Panc1 (cell line): ENCODE measurements at regions not wholly inside any gene's neighbourhood (a gene's known extent, or its start where the extent isn't known, plus 50 kb on each side); places are given as distances from the start of the nearest gene placed in this dataset.

ENCODE experiments used
- ATAC-seq: fragments of 200-7000 bp; cut with Tn5 transposase; 2 replicates; pipeline ENCODE4 v1.9.1; 2020; ENCODE audit warnings: mild to moderate bottlenecking, moderate library complexity
- BruUV-seq: library from RNA; stranded (reverse); fragments of 400-500 nt; replicated peaks from 2 replicates; lab custom pipeline; 2021; lab: Mats Ljungman, UMichigan
- CTCF ChIA-PET: fragments of 300-600 bp; sonication (Branson Sonifier 250); formaldehyde crosslinking; loops from one replicate; lab custom pipeline; 2022; ENCODE audit warnings: antibody characterized with exemption; lab: Charles Lee
- POLR2A ChIA-PET: fragments of 300-600 bp; sonication (Branson Sonifier 250); formaldehyde crosslinking; loops from one replicate; lab custom pipeline; 2022; ENCODE audit warnings: antibody characterized with exemption; lab: Charles Lee
- DNase-seq: peaks from one replicate; pipeline ENCODE4 v3.0.0-alpha.2; 2010; ENCODE audit warnings: low read depth, low spot score
- H3K27ac ChIP-seq: 2 replicates; pipeline ENCODE4 v1.5.1; 2011; ENCODE audit warnings: mild to moderate bottlenecking, low read length, inconsistent platforms
- H3K27me3 ChIP-seq: fragments of 200-500 bp; sonication (Bioruptor generic); 2 replicates; pipeline ENCODE4 v1.6.0; 2014; ENCODE audit warnings: low read length, inconsistent platforms; ENCODE audit not compliant: control insufficient read depth, insufficient read depth
- H3K36me3 ChIP-seq: fragments of 200-500 bp; sonication (Bioruptor generic); 2 replicates; pipeline ENCODE4 v1.5.1; 2014; ENCODE audit warnings: inconsistent platforms, mild to moderate bottlenecking, low read length, moderate library complexity; ENCODE audit not compliant: control insufficient read depth, insufficient read depth
- H3K4me1 ChIP-seq: 2 replicates; pipeline ENCODE4 v1.5.1; 2011; ENCODE audit warnings: inconsistent platforms, mild to moderate bottlenecking, low read length, moderate library complexity; ENCODE audit not compliant: control insufficient read depth, insufficient read depth
- H3K4me3 ChIP-seq, 2 experiments: 2 replicates each; pipeline ENCODE4 v1.5.1; 2011 to 2012; ENCODE audit warnings: low read depth in 2 of 2, low read length in 2 of 2, mild to moderate bottlenecking in 2 of 2, inconsistent platforms in 1 of 2, moderate library complexity in 1 of 2
- H3K9me3 ChIP-seq: fragments of 200-500 bp; sonication (Bioruptor generic); 2 replicates; pipeline ENCODE4 v1.5.1; 2014; ENCODE audit warnings: low read depth, mild to moderate bottlenecking, inconsistent platforms, low read length, moderate library complexity; ENCODE audit not compliant: control insufficient read depth, insufficient read depth
- POLR2AphosphoS5 ChIP-seq: IDR thresholded peaks from 2 replicates; pipeline ENCODE4 v1.6.1; 2012; ENCODE audit warnings: mild to moderate bottlenecking, low read depth, low read length, moderate library complexity
- SIN3A ChIP-seq: IDR thresholded peaks from 2 replicates; pipeline ENCODE4 v1.6.1; 2012; ENCODE audit warnings: low read depth, mild to moderate bottlenecking, low read length, moderate library complexity, borderline replicate concordance; ENCODE audit not compliant: insufficient read depth
- TCF7L2 ChIP-seq: IDR thresholded peaks from 2 replicates; pipeline ENCODE4 v1.6.1; 2011; ENCODE audit warnings: mild to moderate bottlenecking, low read depth, low read length, inconsistent platforms
- in situ Hi-C: cut with HindIII; loops from 2 replicates; pipeline ENCODE4 v1.10.0; 2016; ENCODE audit warnings: low sequenced_read_pairs, low pct_unique_long_range_greater_than_20kb
- intact Hi-C: fragments of 100-400 bp; cut with micrococcal nuclease; formaldehyde crosslinking; loops from one replicate; pipeline ENCODE4 v1.10.0; 2022; ENCODE audit not compliant: unreplicated experiment
- TF ChIP-seq, protein P1 (sequence below): fragments of 450-650 bp; IDR thresholded peaks from 2 replicates; pipeline ENCODE4 v1.5.1; 2017; ENCODE audit warnings: mild to moderate bottlenecking
- TF ChIP-seq, protein P2 (sequence below), 2 experiments: IDR thresholded peaks; 2 replicates each; pipeline ENCODE4 v1.6.1; 2011 to 2012; ENCODE audit warnings: low read depth in 2 of 2, control low read depth in 1 of 2, low read length in 1 of 2, mild to moderate bottlenecking in 1 of 2, moderate library complexity in 1 of 2; ENCODE audit not compliant: insufficient read depth in 1 of 2

DNA sequence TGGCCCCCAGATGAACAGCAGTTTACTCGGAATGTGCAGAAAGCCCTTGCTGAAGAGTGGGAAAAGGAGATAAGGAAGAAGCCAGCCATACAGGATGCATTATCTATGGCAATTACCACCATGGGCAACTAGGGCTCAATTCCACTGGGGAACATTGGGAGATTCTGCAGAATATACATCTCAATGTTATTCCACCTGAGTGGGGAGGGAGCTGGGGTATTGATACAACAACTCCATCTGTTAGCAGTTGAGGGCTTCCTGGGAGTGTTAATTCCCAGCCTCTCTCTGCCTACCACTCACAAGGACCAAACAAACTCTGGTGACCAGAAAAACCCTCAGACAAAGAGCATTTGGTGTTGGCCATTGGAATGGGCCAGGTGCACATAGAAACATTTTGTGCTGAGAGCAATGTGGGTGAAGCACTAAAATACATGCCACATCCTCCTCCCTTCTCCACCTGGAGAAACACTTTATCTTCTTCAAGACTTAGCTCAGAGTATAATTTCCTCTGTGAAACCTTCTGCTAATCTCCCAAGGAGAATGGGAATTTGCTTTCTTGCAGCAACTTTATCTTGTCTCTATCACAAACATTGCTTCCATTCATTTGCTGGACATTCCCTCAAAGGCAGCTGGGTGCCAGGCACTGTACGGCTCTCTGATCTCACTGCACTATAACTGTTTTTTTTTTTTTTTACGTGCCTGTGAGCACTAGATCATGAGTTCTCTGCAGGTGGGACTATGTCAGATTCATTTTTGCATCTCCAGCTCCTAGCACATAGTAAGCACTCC lies 292.2 kb downstream of the MN1 start:
- in situ Hi-C loops = no loop called here
- DNase-seq (no peak), ATAC-seq (no peak)
- intact Hi-C loops = no loop called here
- Histone ChIP-seq H3K27ac (no peak overlapping the region), H3K27me3 (no peaks in the 10 kb centered on the region; the same call in 1 of the 2 replicates), H3K9me3 (no peaks in the 10 kb centered on the region), H3K36me3 (no peaks in the 10 kb centered on the region), H3K4me3 (no peak overlapping the region), H3K4me1 (no peaks in the 10 kb centered on the region)
- TF ChIP-seq, protein P1, sequence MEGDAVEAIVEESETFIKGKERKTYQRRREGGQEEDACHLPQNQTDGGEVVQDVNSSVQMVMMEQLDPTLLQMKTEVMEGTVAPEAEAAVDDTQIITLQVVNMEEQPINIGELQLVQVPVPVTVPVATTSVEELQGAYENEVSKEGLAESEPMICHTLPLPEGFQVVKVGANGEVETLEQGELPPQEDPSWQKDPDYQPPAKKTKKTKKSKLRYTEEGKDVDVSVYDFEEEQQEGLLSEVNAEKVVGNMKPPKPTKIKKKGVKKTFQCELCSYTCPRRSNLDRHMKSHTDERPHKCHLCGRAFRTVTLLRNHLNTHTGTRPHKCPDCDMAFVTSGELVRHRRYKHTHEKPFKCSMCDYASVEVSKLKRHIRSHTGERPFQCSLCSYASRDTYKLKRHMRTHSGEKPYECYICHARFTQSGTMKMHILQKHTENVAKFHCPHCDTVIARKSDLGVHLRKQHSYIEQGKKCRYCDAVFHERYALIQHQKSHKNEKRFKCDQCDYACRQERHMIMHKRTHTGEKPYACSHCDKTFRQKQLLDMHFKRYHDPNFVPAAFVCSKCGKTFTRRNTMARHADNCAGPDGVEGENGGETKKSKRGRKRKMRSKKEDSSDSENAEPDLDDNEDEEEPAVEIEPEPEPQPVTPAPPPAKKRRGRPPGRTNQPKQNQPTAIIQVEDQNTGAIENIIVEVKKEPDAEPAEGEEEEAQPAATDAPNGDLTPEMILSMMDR = no peak
- TF ChIP-seq POLR2AphosphoS5 (no peak), TCF7L2 (no peak), SIN3A (no peak)
- TF ChIP-seq, protein P2, sequence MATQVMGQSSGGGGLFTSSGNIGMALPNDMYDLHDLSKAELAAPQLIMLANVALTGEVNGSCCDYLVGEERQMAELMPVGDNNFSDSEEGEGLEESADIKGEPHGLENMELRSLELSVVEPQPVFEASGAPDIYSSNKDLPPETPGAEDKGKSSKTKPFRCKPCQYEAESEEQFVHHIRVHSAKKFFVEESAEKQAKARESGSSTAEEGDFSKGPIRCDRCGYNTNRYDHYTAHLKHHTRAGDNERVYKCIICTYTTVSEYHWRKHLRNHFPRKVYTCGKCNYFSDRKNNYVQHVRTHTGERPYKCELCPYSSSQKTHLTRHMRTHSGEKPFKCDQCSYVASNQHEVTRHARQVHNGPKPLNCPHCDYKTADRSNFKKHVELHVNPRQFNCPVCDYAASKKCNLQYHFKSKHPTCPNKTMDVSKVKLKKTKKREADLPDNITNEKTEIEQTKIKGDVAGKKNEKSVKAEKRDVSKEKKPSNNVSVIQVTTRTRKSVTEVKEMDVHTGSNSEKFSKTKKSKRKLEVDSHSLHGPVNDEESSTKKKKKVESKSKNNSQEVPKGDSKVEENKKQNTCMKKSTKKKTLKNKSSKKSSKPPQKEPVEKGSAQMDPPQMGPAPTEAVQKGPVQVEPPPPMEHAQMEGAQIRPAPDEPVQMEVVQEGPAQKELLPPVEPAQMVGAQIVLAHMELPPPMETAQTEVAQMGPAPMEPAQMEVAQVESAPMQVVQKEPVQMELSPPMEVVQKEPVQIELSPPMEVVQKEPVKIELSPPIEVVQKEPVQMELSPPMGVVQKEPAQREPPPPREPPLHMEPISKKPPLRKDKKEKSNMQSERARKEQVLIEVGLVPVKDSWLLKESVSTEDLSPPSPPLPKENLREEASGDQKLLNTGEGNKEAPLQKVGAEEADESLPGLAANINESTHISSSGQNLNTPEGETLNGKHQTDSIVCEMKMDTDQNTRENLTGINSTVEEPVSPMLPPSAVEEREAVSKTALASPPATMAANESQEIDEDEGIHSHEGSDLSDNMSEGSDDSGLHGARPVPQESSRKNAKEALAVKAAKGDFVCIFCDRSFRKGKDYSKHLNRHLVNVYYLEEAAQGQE (IDR thresholded peaks at IDR 0.05; ENCODE audit: insufficient read depth in 1 of 2, low read depth in 2 of 2, low read length in 1 of 2) = no peak
- BruUV-seq = no TSS peak
- CTCF ChIA-PET = no interaction called here
- POLR2A ChIA-PET = no interaction called here

DNA sequence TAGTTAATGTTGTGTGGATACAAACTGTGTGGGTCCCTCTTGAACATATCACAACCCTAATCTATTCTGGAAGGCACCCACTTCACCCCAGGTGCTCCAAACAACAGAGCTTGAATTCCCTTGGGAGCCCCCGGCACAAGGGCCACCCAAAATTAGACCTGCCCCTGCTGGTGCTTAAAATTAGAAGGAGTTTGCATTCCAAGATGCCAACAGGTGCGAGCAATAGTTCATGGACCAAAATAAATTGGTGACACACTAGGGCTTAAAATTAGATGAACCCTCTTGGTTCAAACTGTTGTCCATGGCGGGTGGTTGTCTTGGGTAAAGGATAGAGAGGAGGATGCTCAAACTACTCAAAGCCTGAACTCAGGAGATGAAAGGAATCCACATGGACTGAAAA lies 291.5 kb downstream of the MN1 start:
- TF ChIP-seq, protein P1 = no peak
- TF ChIP-seq TCF7L2 (no peak), POLR2AphosphoS5 (no peak), SIN3A (no peak)
- TF ChIP-seq, protein P2 (IDR thresholded peaks at IDR 0.05; ENCODE audit: insufficient read depth in 1 of 2, low read depth in 2 of 2, low read length in 1 of 2) = no peak
- no peak for ATAC-seq
- H3K27me3 ChIP-seq = no peaks in the 10 kb centered on the region; the same call in 1 of the 2 replicates
- no peaks in the 10 kb centered on the region for H3K9me3 ChIP-seq
- no TSS peak for BruUV-seq
- intact Hi-C loops = no loop called here
- ChIA-PET POLR2A (no interaction called here), CTCF (no interaction called here)
- no peaks in the 10 kb centered on the region for H3K4me1 ChIP-seq
- no peak for DNase-seq
- H3K36me3 ChIP-seq = no peaks in the 10 kb centered on the region
- in situ Hi-C loops = no loop called here
- no peak overlapping the region for H3K27ac ChIP-seq
- H3K4me3 ChIP-seq = no peak overlapping the region
